H9 (cell line): ENCODE measurements at regions not wholly inside any gene's neighbourhood (a gene's known extent, or its start where the extent isn't known, plus 50 kb on each side); places are given as distances from the start of the nearest gene placed in this dataset.

Experiments used
- DNase-seq: peaks from one replicate; pipeline ENCODE4 v3.0.0-alpha.2; 2017
- H2AFZ ChIP-seq: one replicate; pipeline ENCODE4 v1.6.1; 2013; ENCODE audit warnings: mild to moderate bottlenecking, low read length, control low read depth, moderate library complexity
- H2AK5ac ChIP-seq: 2 replicates; pipeline ENCODE4 v1.6.1; 2013; ENCODE audit warnings: low read length, control low read depth, mixed read lengths; ENCODE audit not compliant: insufficient read length
- H2BK120ac ChIP-seq: one replicate; pipeline ENCODE4 v1.6.1; 2013; ENCODE audit warnings: low read depth, mild to moderate bottlenecking, low read length, control low read depth, inconsistent platforms; ENCODE audit not compliant: poor library complexity, severe bottlenecking
- H2BK12ac ChIP-seq: 2 replicates; pipeline ENCODE4 v1.6.1; 2013; ENCODE audit warnings: low read length, control low read depth, mixed read lengths, low read depth; ENCODE audit not compliant: insufficient read length
- H2BK15ac ChIP-seq: 2 replicates; pipeline ENCODE4 v1.6.1; 2013; ENCODE audit warnings: low read depth, low read length, control low read depth
- H2BK20ac ChIP-seq: one replicate; pipeline ENCODE4 v1.6.1; 2013; ENCODE audit warnings: low read depth, mild to moderate bottlenecking, low read length, control low read depth, inconsistent platforms; ENCODE audit not compliant: poor library complexity, severe bottlenecking
- H2BK5ac ChIP-seq: 2 replicates; pipeline ENCODE4 v1.6.1; 2013; ENCODE audit warnings: low read length, control low read depth, mixed read lengths; ENCODE audit not compliant: insufficient read length
- H3K14ac ChIP-seq: 2 replicates; pipeline ENCODE4 v1.6.1; 2013; ENCODE audit warnings: low read length, control low read depth; ENCODE audit not compliant: insufficient read depth
- H3K18ac ChIP-seq: 2 replicates; pipeline ENCODE4 v1.6.1; 2013; ENCODE audit warnings: low read depth, mild to moderate bottlenecking, mixed read lengths, low read length, control low read depth; ENCODE audit not compliant: insufficient read length
- H3K23ac ChIP-seq: 2 replicates; pipeline ENCODE4 v1.6.1; 2013; ENCODE audit warnings: low read length, control low read depth, mixed read lengths, low read depth; ENCODE audit not compliant: insufficient read length
- H3K23me2 ChIP-seq: 2 replicates; pipeline ENCODE4 v1.6.1; 2013; ENCODE audit warnings: low read depth, mild to moderate bottlenecking, mixed read lengths, low read length, control low read depth; ENCODE audit not compliant: insufficient read length, poor library complexity, severe bottlenecking
- H3K27ac ChIP-seq: 2 replicates; pipeline ENCODE4 v1.5.1; 2013; ENCODE audit warnings: low read length, control low read depth, mixed read lengths, low read depth; ENCODE audit not compliant: insufficient read length
- H3K27me3 ChIP-seq: 2 replicates; pipeline ENCODE4 v1.6.1; 2013; ENCODE audit warnings: low read length, control low read depth, inconsistent platforms; ENCODE audit not compliant: insufficient read depth
- H3K4ac ChIP-seq: 2 replicates; pipeline ENCODE4 v1.6.1; 2013; ENCODE audit warnings: low read depth, mild to moderate bottlenecking, control low read depth, inconsistent platforms, low read length, moderate library complexity
- H3K4me1 ChIP-seq: 2 replicates; pipeline ENCODE4 v1.6.1; 2013; ENCODE audit warnings: low read length, control low read depth, inconsistent platforms; ENCODE audit not compliant: insufficient read depth
- H3K4me2 ChIP-seq: 2 replicates; pipeline ENCODE4 v1.6.1; 2013; ENCODE audit warnings: low read length, control low read depth, mixed read lengths; ENCODE audit not compliant: insufficient read length, insufficient read depth
- H3K56ac ChIP-seq: 2 replicates; pipeline ENCODE4 v1.6.1; 2013; ENCODE audit warnings: low read depth, mild to moderate bottlenecking, mixed read lengths, low read length, control low read depth; ENCODE audit not compliant: insufficient read length
- H3K79me1 ChIP-seq: 2 replicates; pipeline ENCODE4 v1.6.1; 2013; ENCODE audit warnings: low read depth, mild to moderate bottlenecking, moderate library complexity, low read length, control low read depth, inconsistent platforms; ENCODE audit not compliant: insufficient read depth, poor library complexity, severe bottlenecking
- H3K79me2 ChIP-seq: 2 replicates; pipeline ENCODE4 v1.6.1; 2013; ENCODE audit warnings: low read length, control low read depth, inconsistent platforms; ENCODE audit not compliant: insufficient read depth
- H3K9ac ChIP-seq: 2 replicates; pipeline ENCODE4 v1.6.1; 2013; ENCODE audit warnings: low read length, control low read depth, mixed read lengths; ENCODE audit not compliant: insufficient read length; ENCODE audit errors: extremely low read depth
- H3K9me3 ChIP-seq: one replicate; pipeline ENCODE4 v1.6.1; 2013; ENCODE audit warnings: low read depth, low read length, inconsistent platforms; ENCODE audit not compliant: control insufficient read depth
- H3T11ph ChIP-seq: one replicate; pipeline ENCODE4 v1.6.1; 2013; ENCODE audit warnings: mild to moderate bottlenecking, low read length, control low read depth, inconsistent platforms
- H4K20me1 ChIP-seq: one replicate; pipeline ENCODE4 v1.6.1; 2013; ENCODE audit not compliant: control insufficient read depth, insufficient read length, insufficient read depth
- H4K5ac ChIP-seq: 2 replicates; pipeline ENCODE4 v1.6.1; 2013; ENCODE audit warnings: low read depth, mild to moderate bottlenecking, mixed read lengths, low read length, control low read depth; ENCODE audit not compliant: insufficient read length
- H4K8ac ChIP-seq: replicated peaks from 2 replicates; pipeline ENCODE4 v1.6.1; 2013; ENCODE audit warnings: low read length, control low read depth, mixed read lengths, low read depth; ENCODE audit not compliant: insufficient read length
- H4K91ac ChIP-seq: 2 replicates; pipeline ENCODE4 v1.6.1; 2013; ENCODE audit warnings: low read depth, mild to moderate bottlenecking, moderate library complexity, mixed read lengths, low read length, control low read depth; ENCODE audit not compliant: insufficient read length
- H3K27ac Mint-ChIP-seq, 3 experiments: 2 replicates in 2 of 3; 3 replicates in 1 of 3; pipeline ENCODE4 v1.8.0; 2020 to 2021; ENCODE audit warnings: mixed read lengths in 3 of 3, mild to moderate bottlenecking in 1 of 3, moderate library complexity in 1 of 3
- H3K27me3 Mint-ChIP-seq: 2 replicates; pipeline ENCODE4 v1.8.0; 2021; ENCODE audit warnings: low read depth, mild to moderate bottlenecking, moderate library complexity, mixed read lengths
- H3K36me3 Mint-ChIP-seq, 3 experiments: 2 replicates in 2 of 3; 3 replicates in 1 of 3; pipeline ENCODE4 v1.8.0; 2020 to 2021; ENCODE audit warnings: low read depth in 3 of 3, mixed read lengths in 3 of 3; ENCODE audit not compliant: insufficient read depth in 1 of 3
- H3K4me1 Mint-ChIP-seq, 2 experiments: 2 replicates each; pipeline ENCODE4 v1.8.0; 2020; ENCODE audit warnings: mixed read lengths in 2 of 2
- H3K4me3 Mint-ChIP-seq, 2 experiments: 2 replicates in 1 of 2; 3 replicates in 1 of 2; pipeline ENCODE4 v1.8.0; 2020 to 2021; ENCODE audit warnings: mild to moderate bottlenecking in 2 of 2, mixed read lengths in 2 of 2, moderate library complexity in 1 of 2
- H3K9me3 Mint-ChIP-seq, 2 experiments: 2 replicates in 1 of 2; 3 replicates in 1 of 2; pipeline ENCODE4 v1.8.0; 2020; ENCODE audit warnings: mild to moderate bottlenecking in 2 of 2, mixed read lengths in 2 of 2, moderate library complexity in 1 of 2
- CTCF ChIP-seq: fragments of 200-600 bp; sonication (generic); conservative IDR thresholded peaks from 3 replicates; pipeline ENCODE4 v1.8.0; 2021; ENCODE audit warnings: antibody characterized with exemption, mild to moderate bottlenecking
- WGBS: extraction: QIAGEN DNeasy Blood & Tissue Kit; methylation state at CpG from one replicate; pipeline ENCODE4 v1.1.7; 2013; ENCODE audit warnings: missing lambda C conversion rate, low lambda C conversion rate, mixed read lengths; ENCODE audit not compliant: insufficient read length; ENCODE audit errors: extremely low coverage; 5-methylcytosine and 5-hydroxymethylcytosine counted together

GRCh38 chr11:91005458-91005857 lies 782.6 kb upstream of the CHORDC1 start:
- Histone ChIP-seq H3K4me2 (no peak overlapping the region), H2AFZ (no peak overlapping the region), H2BK15ac (no peak overlapping the region), H3K9me3 (no peaks in the 10 kb centered on the region), H2AK5ac (no peak overlapping the region), H4K5ac (no peak overlapping the region), H3K18ac (no peak overlapping the region), H3K79me1 (no peaks in the 10 kb centered on the region), H3K79me2 (no peaks in the 10 kb centered on the region), H4K91ac (no peak overlapping the region), H2BK120ac (no peak overlapping the region), H4K20me1 (no peaks in the 10 kb centered on the region), H3T11ph (no peak overlapping the region), H3K4me1 (no peaks in the 10 kb centered on the region; the same call in 1 of the 2 replicates), H3K27ac (no peak overlapping the region), H3K23me2 (no peaks in the 10 kb centered on the region), H3K14ac (no peak overlapping the region), H3K56ac (no peak overlapping the region), H2BK5ac (no peak overlapping the region), H3K27me3 (no peaks in the 10 kb centered on the region), H2BK20ac (no peak overlapping the region), H2BK12ac (no peak overlapping the region), H3K4ac (no peak overlapping the region), H3K9ac (no peak overlapping the region), H4K8ac (no peak overlapping the region), H3K23ac (no peak overlapping the region)
- H3K27me3 Mint-ChIP-seq, result no peaks in the 10 kb centered on the region
- peaks cover 0 to 5% (median 2%) of the 10 kb centered on the region in 3 experiments; a peak in 3 of 7 replicates for H3K36me3 Mint-ChIP-seq
- no peak for DNase-seq
- no peak overlapping the region for H3K4me3 Mint-ChIP-seq
- TF ChIP-seq CTCF, result no peak
- WGBS, result no CpG with 5 or more reads among the region's 1 CpG
- no peak overlapping the region for H3K27ac Mint-ChIP-seq
- H3K4me1 Mint-ChIP-seq, result peaks cover 6 to 17% of the 10 kb centered on the region in 2 experiments
- H3K9me3 Mint-ChIP-seq, result peaks cover 6 to 9% of the 10 kb centered on the region in 2 experiments; a peak in 4 of 5 replicates
